Lower leg skin (tissue), 4 donors: ENCODE measurements at regions not wholly inside any gene's neighbourhood (a gene's known extent, or its start where the extent isn't known, plus 50 kb on each side); places are given as distances from the start of the nearest gene placed in this dataset.
A peak's percentile ranks its signal among the peaks of the same experiment; 100 is the strongest.

Experiments used
- DNase-seq, 2 donors: peaks; one replicate each; pipeline ENCODE4 v3.0.0-alpha.2; 2019; ENCODE audit warnings: low spot score in 2 of 2
- H3K4me3 ChIP-seq: fragments of 200-600 bp; sonication (generic); 2 replicates; pipeline ENCODE4 v1.5.1; 2017; ENCODE audit warnings: mild to moderate bottlenecking, low read depth; ENCODE audit not compliant: poor library complexity, severe bottlenecking
- CTCF ChIP-seq, 3 donors: fragments of 450-650 bp; IDR thresholded peaks; one replicate each; pipeline ENCODE4 v1.5.1; 2016; ENCODE audit warnings: antibody characterized with exemption in 3 of 3, mild to moderate bottlenecking in 3 of 3, moderate library complexity in 2 of 3
- POLR2A ChIP-seq, 2 donors: fragments of 450-650 bp; IDR thresholded peaks; one replicate each; pipeline ENCODE4 v1.6.1; 2016 to 2017; ENCODE audit warnings: antibody characterized with exemption in 2 of 2, mild to moderate bottlenecking in 1 of 2, moderate library complexity in 1 of 2
- WGBS, 2 donors: methylation state at CpG; one replicate each; pipeline ENCODE4 v1.1.5; 2018; 5-methylcytosine and 5-hydroxymethylcytosine counted together
- intact Hi-C: fragments of 100-400 bp; cut with DNase I; formaldehyde crosslinking; loops from one replicate; pipeline ENCODE4 v1.15.0; 2023; ENCODE audit warnings: low total_unique reads

DNA sequence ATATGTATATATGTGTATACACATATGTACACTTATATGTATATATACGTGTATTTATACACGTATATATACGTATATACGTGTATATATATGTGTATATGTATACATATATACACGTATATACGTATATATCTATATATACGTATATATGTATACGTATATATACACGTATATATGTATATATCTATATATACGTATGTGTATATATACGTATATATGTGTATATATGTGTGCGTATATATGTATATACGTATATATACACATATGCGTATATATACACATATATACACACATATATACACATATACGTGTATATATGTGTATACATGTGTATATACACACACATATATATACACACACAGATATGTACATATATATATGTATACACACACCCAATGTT lies 348.0 kb upstream of the LCORL start:
- no peak overlapping the region for H3K4me3 ChIP-seq
- intact Hi-C loops, result loop anchor here (5.0 to 10.0 kb wide), 2 partner anchors 555 to 772 kb away; partner anchors contain the start of genes DCAF16 and NCAPG
- no peak for TF ChIP-seq CTCF (IDR thresholded peaks at IDR 0.05)
- TF ChIP-seq POLR2A (IDR thresholded peaks at IDR 0.05), result no peak
- 93 to 95% methylated on average over 15 of the region's 15 CpGs for WGBS, 2 donors
- no peak for DNase-seq

- no peak overlapping the region for H3K4me3 ChIP-seq
- no peak for DNase-seq
- 46 to 63% methylated on average over 2 of the region's 2 CpGs for WGBS, 2 donors
- no peak for TF ChIP-seq POLR2A (IDR thresholded peaks at IDR 0.05)
- TF ChIP-seq CTCF (IDR thresholded peaks at IDR 0.05), result no peak
- intact Hi-C loops, result loop anchor here (5.0 to 10.0 kb wide), 2 partner anchors 552 to 770 kb away; partner anchors contain the start of genes DCAF16 and NCAPG
These were observed 345.3 kb upstream of the LCORL start for GRCh38 chr4:18366892-18367291.

DNA sequence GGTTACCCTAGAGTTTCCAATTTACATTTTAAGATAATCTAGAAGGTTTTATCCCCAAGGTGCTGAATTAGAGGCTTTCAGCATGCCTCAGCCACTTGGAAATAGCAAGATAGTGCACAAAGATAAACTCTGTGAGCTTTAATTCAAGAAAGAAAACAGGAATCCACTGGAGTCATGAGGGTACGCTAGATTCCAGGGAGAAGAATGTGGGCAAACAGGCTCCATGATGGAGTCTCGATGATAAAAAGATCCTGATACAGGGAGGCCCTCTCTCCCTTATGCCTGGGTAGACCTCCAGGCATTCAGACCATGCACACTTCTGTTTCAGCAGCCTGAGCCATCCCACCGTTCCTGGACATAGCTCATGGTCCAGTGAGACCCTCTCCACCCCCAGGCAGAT lies 344.6 kb upstream of the LCORL start:
- WGBS, 2 donors, result 67 to 72% methylated on average over 3 of the region's 3 CpGs
- H3K4me3 ChIP-seq, result no peak overlapping the region
- intact Hi-C loops, result loop anchor here (5.0 to 10.0 kb wide), 2 partner anchors 551 to 769 kb away; partner anchors contain the start of genes DCAF16 and NCAPG
- DNase-seq, result no peak
- TF ChIP-seq POLR2A (IDR thresholded peaks at IDR 0.05) (no peak), CTCF (IDR thresholded peaks at IDR 0.05) (no peak)

DNA sequence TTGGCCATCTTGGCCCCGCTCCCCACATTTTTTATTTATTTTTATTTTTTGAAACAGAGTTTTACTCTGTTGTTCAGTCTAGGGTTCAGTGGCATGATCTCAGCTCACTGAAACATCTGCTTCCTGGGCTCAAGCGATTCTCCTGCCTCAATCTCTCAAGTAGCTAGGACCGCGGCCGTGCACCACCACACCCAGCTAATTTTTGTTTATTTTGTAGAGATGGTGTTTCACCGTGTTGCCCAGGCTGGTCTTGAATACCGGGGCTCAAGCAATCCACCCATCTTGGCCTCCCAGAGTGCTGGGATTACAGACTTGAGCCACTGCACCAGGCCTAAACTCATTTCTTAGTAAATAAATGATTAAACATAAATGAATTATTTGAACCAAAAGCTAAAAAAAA lies 322.0 kb upstream of the LCORL start:
- peak in 1 of 2 donors; percentile 61 for DNase-seq
- no peak overlapping the region for H3K4me3 ChIP-seq
- no peak for TF ChIP-seq CTCF (IDR thresholded peaks at IDR 0.05)
- TF ChIP-seq POLR2A (IDR thresholded peaks at IDR 0.05), result no peak
- 92 to 94% methylated on average over 7 of the region's 7 CpGs for WGBS, 2 donors
- intact Hi-C loops, result no loop called here

DNA sequence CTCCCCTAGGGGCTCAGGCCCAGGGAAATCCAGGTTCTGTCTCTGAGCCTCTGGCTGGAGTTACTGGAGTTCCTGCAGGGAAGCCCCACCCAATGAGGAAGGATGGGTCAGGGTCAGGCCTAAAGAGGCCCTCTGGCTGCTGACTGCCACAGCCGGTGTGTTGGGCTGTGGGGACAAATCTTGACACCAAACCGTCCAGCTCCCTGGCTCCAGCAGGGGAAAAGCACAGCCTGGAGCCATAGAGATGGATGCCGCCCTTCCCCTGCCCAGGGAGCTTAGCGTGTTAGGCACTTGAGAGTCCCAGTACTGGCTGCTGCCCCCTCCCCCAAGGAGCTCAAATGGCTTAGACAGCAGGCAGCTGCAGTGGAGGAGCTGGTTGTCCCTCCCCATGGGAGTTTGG lies 321.3 kb upstream of the LCORL start:
- intact Hi-C loops, result no loop called here
- WGBS, 2 donors, result 91 to 96% methylated on average over 4 of the region's 4 CpGs
- TF ChIP-seq POLR2A (IDR thresholded peaks at IDR 0.05), result no peak
- TF ChIP-seq CTCF (IDR thresholded peaks at IDR 0.05), result no peak
- H3K4me3 ChIP-seq, result no peak overlapping the region
- DNase-seq, result no peak

GRCh38 chr4:18321956-18322530 lies 300.5 kb upstream of the LCORL start:
- intact Hi-C loops, result no loop called here
- no peak overlapping the region for H3K4me3 ChIP-seq
- DNase-seq, result no peak
- TF ChIP-seq CTCF (IDR thresholded peaks at IDR 0.05), result no peak
- no peak for TF ChIP-seq POLR2A (IDR thresholded peaks at IDR 0.05)
- 52 to 60% methylated on average over 5 of the region's 5 CpGs for WGBS, 2 donors
